HG03039 (cell line): ENCODE measurements at regions not wholly inside any gene's neighbourhood (a gene's known extent, or its start where the extent isn't known, plus 50 kb on each side); places are given as distances from the start of the nearest gene placed in this dataset.

Experiments used
- ATAC-seq: cut with Tn5 transposase; IDR thresholded peaks from one replicate; pipeline ENCODE4 v1.9.1; 2021; ENCODE audit warnings: mild to moderate bottlenecking, moderate library complexity; ENCODE audit not compliant: unreplicated experiment

GRCh38 chr2:126748188-126748760 is 92.3 kb downstream of the GYPC start:
- no peak for ATAC-seq

- ATAC-seq: no peak
Measured at GRCh38 chr2:126748929-126749518, 93.1 kb downstream of the GYPC start.

- peak; percentile 59 for ATAC-seq
Measured at GRCh38 chr2:126749537-126749936, 93.6 kb downstream of the GYPC start.

GRCh38 chr2:126750506-126750905 is 94.5 kb downstream of the GYPC start:
- no peak for ATAC-seq

- no peak for ATAC-seq
Measured at GRCh38 chr2:126751477-126751876, 95.5 kb downstream of the GYPC start.

GRCh38 chr2:126752876-126753275 is 96.9 kb downstream of the GYPC start:
- ATAC-seq: no peak

GRCh38 chr2:126753501-126754212 is 97.7 kb downstream of the GYPC start:
- ATAC-seq: no peak

GRCh38 chr2:126754240-126755004 is 98.5 kb downstream of the GYPC start:
- ATAC-seq: no peak

GRCh38 chr2:126756125-126756524 is 100.2 kb downstream of the GYPC start:
- no peak for ATAC-seq

- no peak for ATAC-seq
Measured at GRCh38 chr2:126761256-126761980, 105.5 kb downstream of the GYPC start.

GRCh38 chr2:126761981-126762878 is 106.3 kb downstream of the GYPC start:
- no peak for ATAC-seq

- ATAC-seq: no peak
Measured at GRCh38 chr2:126764686-126765265, 108.8 kb downstream of the GYPC start.

- ATAC-seq: no peak
Measured at GRCh38 chr2:126765395-126765794, 109.4 kb downstream of the GYPC start.

GRCh38 chr2:126766295-126766968 is 110.5 kb downstream of the GYPC start:
- ATAC-seq: no peak

GRCh38 chr2:126766969-126767296 is 111.0 kb downstream of the GYPC start:
- no peak for ATAC-seq

GRCh38 chr2:126769118-126769517 is 113.2 kb downstream of the GYPC start:
- ATAC-seq: no peak

- no peak for ATAC-seq
Measured at GRCh38 chr2:126770466-126770865, 114.5 kb downstream of the GYPC start.

GRCh38 chr2:126771094-126771493 is 115.1 kb downstream of the GYPC start:
- no peak for ATAC-seq

- no peak for ATAC-seq
Measured at GRCh38 chr2:126771501-126772195, 115.7 kb downstream of the GYPC start.
